Fibroblast of lung (primary cell): ENCODE measurements at regions not wholly inside any gene's neighbourhood (a gene's known extent, or its start where the extent isn't known, plus 50 kb on each side); places are given as distances from the start of the nearest gene placed in this dataset.

Experiments
- DNase-seq, 2 donors: peaks; one replicate each; pipeline versions ENCODE4 v3.0.0 to v3.0.0-alpha.2; 2010; ENCODE audit warnings: low read depth in 2 of 2
- H2AFZ ChIP-seq: 2 replicates; pipeline ENCODE4 v1.5.1; 2012; ENCODE audit warnings: low read length, control low read depth, inconsistent platforms
- H3K27ac ChIP-seq: 2 replicates; pipeline ENCODE4 v1.5.1; 2011; ENCODE audit warnings: low read length, control low read depth; ENCODE audit not compliant: insufficient read depth
- H3K27me3 ChIP-seq: 2 replicates; pipeline ENCODE4 v1.5.1; 2011; ENCODE audit warnings: mild to moderate bottlenecking, low read length; ENCODE audit not compliant: control insufficient read depth, insufficient read depth
- H3K36me3 ChIP-seq: 2 replicates; pipeline ENCODE4 v1.5.1; 2011; ENCODE audit warnings: low read length; ENCODE audit not compliant: control insufficient read depth, insufficient read depth
- H3K4me1 ChIP-seq: 2 replicates; pipeline ENCODE4 v1.5.1; 2011; ENCODE audit warnings: low read length; ENCODE audit not compliant: control insufficient read depth, insufficient read depth; ENCODE audit errors: extremely low read depth
- H3K4me2 ChIP-seq: 2 replicates; pipeline ENCODE4 v1.5.1; 2011; ENCODE audit warnings: low read length, control low read depth; ENCODE audit not compliant: insufficient read depth; ENCODE audit errors: extremely low read depth
- H3K4me3 ChIP-seq, 4 experiments: fragments of 200-600 bp in 1 of 4; sonication (generic) in 1 of 4; replicated peaks in 1 of 4; 2 replicates each; pipeline ENCODE4 v1.5.1; 2011 to 2016; ENCODE audit warnings: low read length in 4 of 4, low read depth in 3 of 4, mild to moderate bottlenecking in 3 of 4, control low read depth in 2 of 4, inconsistent platforms in 1 of 4, mixed read lengths in 1 of 4; ENCODE audit not compliant: insufficient read depth in 1 of 4; ENCODE audit errors: control extremely low read depth in 1 of 4
- H3K79me2 ChIP-seq: 2 replicates; pipeline ENCODE4 v1.5.1; 2012; ENCODE audit warnings: mild to moderate bottlenecking, low read length, inconsistent platforms; ENCODE audit not compliant: control insufficient read depth, insufficient read depth
- H3K9ac ChIP-seq: 2 replicates; pipeline ENCODE4 v1.5.1; 2011; ENCODE audit warnings: mild to moderate bottlenecking, low read length, control low read depth; ENCODE audit not compliant: insufficient read depth
- H3K9me3 ChIP-seq: 2 replicates; pipeline ENCODE4 v1.5.1; 2012; ENCODE audit warnings: low read depth, low read length; ENCODE audit not compliant: control insufficient read depth, insufficient read depth
- H4K20me1 ChIP-seq: 2 replicates; pipeline ENCODE4 v1.5.1; 2011; ENCODE audit warnings: low read length; ENCODE audit not compliant: control insufficient read depth, insufficient read depth; ENCODE audit errors: extremely low read depth
- EZH2 ChIP-seq: IDR thresholded peaks from 2 replicates; pipeline ENCODE4 v1.5.1; 2012; ENCODE audit warnings: low read length, control low read depth, mild to moderate bottlenecking; ENCODE audit errors: missing control alignments
- TF ChIP-seq, protein P1 (sequence below), 2 donors: IDR thresholded peaks in 1 of 2; conservative IDR thresholded peaks in 1 of 2; 1 replicate in 1 of 2; 2 replicates in 1 of 2; pipeline ENCODE4 v1.5.1; 2011 to 2012; ENCODE audit warnings: low read length in 2 of 2, control low read depth in 1 of 2, inconsistent platforms in 1 of 2, low read depth in 1 of 2, mild to moderate bottlenecking in 1 of 2

DNA sequence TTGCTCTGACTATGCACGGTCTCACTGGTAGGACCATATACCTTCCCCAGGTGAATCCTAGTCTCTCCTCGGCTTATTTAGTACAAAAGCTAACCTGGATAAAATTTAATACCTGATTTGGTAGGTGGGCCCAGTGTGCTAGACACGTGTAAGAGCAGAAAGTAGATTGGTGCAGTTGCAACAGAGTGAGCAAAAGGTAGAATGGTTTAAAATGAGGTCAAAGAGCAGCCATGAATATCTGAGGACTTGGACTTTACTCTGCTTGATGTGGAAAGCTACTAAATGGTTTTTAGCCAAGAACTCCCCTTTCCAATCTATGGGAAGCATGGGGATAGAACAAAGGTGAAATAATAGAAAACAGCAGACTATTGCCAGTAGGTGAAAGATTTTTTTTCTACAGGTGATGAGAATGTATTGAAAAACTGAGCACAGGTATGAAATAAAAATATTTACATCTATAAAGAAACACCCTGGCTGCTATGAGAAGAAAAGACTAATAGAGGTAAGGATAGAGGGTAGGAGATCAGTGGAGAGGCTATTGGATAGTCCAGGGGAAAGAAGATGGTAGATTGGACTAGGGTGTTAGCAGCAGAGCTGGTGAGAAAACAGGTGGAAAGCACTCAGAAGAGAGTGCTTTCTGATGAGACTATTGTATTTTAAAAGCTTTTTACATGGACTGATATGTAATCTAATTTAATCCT is 61.3 kb upstream of the BCL9 start:
- H3K4me1 ChIP-seq: no peaks in the 10 kb centered on the region
- H3K36me3 ChIP-seq: no peaks in the 10 kb centered on the region
- no peaks in the 10 kb centered on the region for H3K27me3 ChIP-seq
- H3K4me3 ChIP-seq: no peak overlapping the region
- no peaks in the 10 kb centered on the region for H3K9me3 ChIP-seq
- no peak overlapping the region for H2AFZ ChIP-seq
- H3K27ac ChIP-seq: no peak overlapping the region
- no peak for DNase-seq
- no peaks in the 10 kb centered on the region for H4K20me1 ChIP-seq
- H3K9ac ChIP-seq: no peak overlapping the region
- H3K4me2 ChIP-seq: no peak overlapping the region
- TF ChIP-seq, protein P1, sequence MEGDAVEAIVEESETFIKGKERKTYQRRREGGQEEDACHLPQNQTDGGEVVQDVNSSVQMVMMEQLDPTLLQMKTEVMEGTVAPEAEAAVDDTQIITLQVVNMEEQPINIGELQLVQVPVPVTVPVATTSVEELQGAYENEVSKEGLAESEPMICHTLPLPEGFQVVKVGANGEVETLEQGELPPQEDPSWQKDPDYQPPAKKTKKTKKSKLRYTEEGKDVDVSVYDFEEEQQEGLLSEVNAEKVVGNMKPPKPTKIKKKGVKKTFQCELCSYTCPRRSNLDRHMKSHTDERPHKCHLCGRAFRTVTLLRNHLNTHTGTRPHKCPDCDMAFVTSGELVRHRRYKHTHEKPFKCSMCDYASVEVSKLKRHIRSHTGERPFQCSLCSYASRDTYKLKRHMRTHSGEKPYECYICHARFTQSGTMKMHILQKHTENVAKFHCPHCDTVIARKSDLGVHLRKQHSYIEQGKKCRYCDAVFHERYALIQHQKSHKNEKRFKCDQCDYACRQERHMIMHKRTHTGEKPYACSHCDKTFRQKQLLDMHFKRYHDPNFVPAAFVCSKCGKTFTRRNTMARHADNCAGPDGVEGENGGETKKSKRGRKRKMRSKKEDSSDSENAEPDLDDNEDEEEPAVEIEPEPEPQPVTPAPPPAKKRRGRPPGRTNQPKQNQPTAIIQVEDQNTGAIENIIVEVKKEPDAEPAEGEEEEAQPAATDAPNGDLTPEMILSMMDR (conservative IDR thresholded peaks at IDR 0.05 in 1 of 2, IDR thresholded peaks at IDR 0.05 in 1 of 2; ENCODE audit: low read depth in 1 of 2, low read length in 2 of 2): no peak
- no peak for TF ChIP-seq EZH2
- no peaks in the 10 kb centered on the region for H3K79me2 ChIP-seq

DNA sequence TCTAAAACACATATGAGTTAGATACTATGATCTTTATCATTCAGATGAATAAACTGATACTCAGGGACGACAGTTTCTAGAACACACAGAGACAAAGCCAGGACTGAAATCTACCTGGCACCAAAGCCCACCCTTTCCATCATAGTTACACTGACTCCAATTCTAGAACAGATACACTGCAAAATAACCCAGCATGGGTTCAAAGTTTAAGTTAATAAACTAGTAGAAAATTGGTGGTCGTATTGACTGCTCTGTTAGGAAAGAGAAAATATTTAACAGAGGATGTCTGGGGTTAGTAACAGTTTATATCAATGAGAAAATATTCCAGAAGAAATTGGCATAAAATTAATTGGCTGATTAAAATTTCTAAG is 60.8 kb upstream of the BCL9 start:
- H3K27me3 ChIP-seq: no peaks in the 10 kb centered on the region
- no peak overlapping the region for H3K9ac ChIP-seq
- H2AFZ ChIP-seq: no peak overlapping the region

GRCh38 chr1:147486876-147487656 is 54.2 kb upstream of the BCL9 start:
- Histone ChIP-seq H3K9me3 (no peaks in the 10 kb centered on the region), H3K27me3 (no peaks in the 10 kb centered on the region), H3K4me3 (no peak overlapping the region), H3K27ac (no peak overlapping the region), H3K79me2 (no peaks in the 10 kb centered on the region), H3K9ac (no peak overlapping the region), H3K4me1 (no peaks in the 10 kb centered on the region), H4K20me1 (no peaks in the 10 kb centered on the region), H3K4me2 (no peak overlapping the region), H2AFZ (no peak overlapping the region), H3K36me3 (no peaks in the 10 kb centered on the region)
- DNase-seq: no peak
- TF ChIP-seq, protein P1 (conservative IDR thresholded peaks at IDR 0.05 in 1 of 2, IDR thresholded peaks at IDR 0.05 in 1 of 2; ENCODE audit: low read depth in 1 of 2, low read length in 2 of 2): no peak
- no peak for TF ChIP-seq EZH2

More for the DNA sequence above, 60.8 kb upstream of the BCL9 start:
- no peaks in the 10 kb centered on the region for H4K20me1 ChIP-seq
- no peaks in the 10 kb centered on the region for H3K4me1 ChIP-seq
- no peaks in the 10 kb centered on the region for H3K9me3 ChIP-seq
- no peaks in the 10 kb centered on the region for H3K79me2 ChIP-seq
- H3K36me3 ChIP-seq: no peaks in the 10 kb centered on the region
- DNase-seq: no peak
- TF ChIP-seq EZH2: no peak
- TF ChIP-seq, protein P1 (conservative IDR thresholded peaks at IDR 0.05 in 1 of 2, IDR thresholded peaks at IDR 0.05 in 1 of 2; ENCODE audit: low read depth in 1 of 2, low read length in 2 of 2): no peak
- H3K4me3 ChIP-seq: no peak overlapping the region
- H3K4me2 ChIP-seq: no peak overlapping the region
- no peak overlapping the region for H3K27ac ChIP-seq
